H9 (cell line): ENCODE measurements at regions not wholly inside any gene's neighbourhood (a gene's known extent, or its start where the extent isn't known, plus 50 kb on each side); places are given as distances from the start of the nearest gene placed in this dataset.

ENCODE experiments used
- DNase-seq: peaks from one replicate; pipeline ENCODE4 v3.0.0-alpha.2; 2017
- H2AFZ ChIP-seq: one replicate; pipeline ENCODE4 v1.6.1; 2013; ENCODE audit warnings: mild to moderate bottlenecking, low read length, control low read depth, moderate library complexity
- H2AK5ac ChIP-seq: 2 replicates; pipeline ENCODE4 v1.6.1; 2013; ENCODE audit warnings: low read length, control low read depth, mixed read lengths; ENCODE audit not compliant: insufficient read length
- H2BK120ac ChIP-seq: one replicate; pipeline ENCODE4 v1.6.1; 2013; ENCODE audit warnings: low read depth, mild to moderate bottlenecking, low read length, control low read depth, inconsistent platforms; ENCODE audit not compliant: poor library complexity, severe bottlenecking
- H2BK12ac ChIP-seq: 2 replicates; pipeline ENCODE4 v1.6.1; 2013; ENCODE audit warnings: low read length, control low read depth, mixed read lengths, low read depth; ENCODE audit not compliant: insufficient read length
- H2BK15ac ChIP-seq: 2 replicates; pipeline ENCODE4 v1.6.1; 2013; ENCODE audit warnings: low read depth, low read length, control low read depth
- H2BK20ac ChIP-seq: one replicate; pipeline ENCODE4 v1.6.1; 2013; ENCODE audit warnings: low read depth, mild to moderate bottlenecking, low read length, control low read depth, inconsistent platforms; ENCODE audit not compliant: poor library complexity, severe bottlenecking
- H2BK5ac ChIP-seq: 2 replicates; pipeline ENCODE4 v1.6.1; 2013; ENCODE audit warnings: low read length, control low read depth, mixed read lengths; ENCODE audit not compliant: insufficient read length
- H3K14ac ChIP-seq: 2 replicates; pipeline ENCODE4 v1.6.1; 2013; ENCODE audit warnings: low read length, control low read depth; ENCODE audit not compliant: insufficient read depth
- H3K18ac ChIP-seq: 2 replicates; pipeline ENCODE4 v1.6.1; 2013; ENCODE audit warnings: low read depth, mild to moderate bottlenecking, mixed read lengths, low read length, control low read depth; ENCODE audit not compliant: insufficient read length
- H3K23ac ChIP-seq: 2 replicates; pipeline ENCODE4 v1.6.1; 2013; ENCODE audit warnings: low read length, control low read depth, mixed read lengths, low read depth; ENCODE audit not compliant: insufficient read length
- H3K23me2 ChIP-seq: 2 replicates; pipeline ENCODE4 v1.6.1; 2013; ENCODE audit warnings: low read depth, mild to moderate bottlenecking, mixed read lengths, low read length, control low read depth; ENCODE audit not compliant: insufficient read length, poor library complexity, severe bottlenecking
- H3K27ac ChIP-seq: 2 replicates; pipeline ENCODE4 v1.5.1; 2013; ENCODE audit warnings: low read length, control low read depth, mixed read lengths, low read depth; ENCODE audit not compliant: insufficient read length
- H3K27me3 ChIP-seq: 2 replicates; pipeline ENCODE4 v1.6.1; 2013; ENCODE audit warnings: low read length, control low read depth, inconsistent platforms; ENCODE audit not compliant: insufficient read depth
- H3K4ac ChIP-seq: 2 replicates; pipeline ENCODE4 v1.6.1; 2013; ENCODE audit warnings: low read depth, mild to moderate bottlenecking, control low read depth, inconsistent platforms, low read length, moderate library complexity
- H3K4me1 ChIP-seq: 2 replicates; pipeline ENCODE4 v1.6.1; 2013; ENCODE audit warnings: low read length, control low read depth, inconsistent platforms; ENCODE audit not compliant: insufficient read depth
- H3K4me2 ChIP-seq: 2 replicates; pipeline ENCODE4 v1.6.1; 2013; ENCODE audit warnings: low read length, control low read depth, mixed read lengths; ENCODE audit not compliant: insufficient read length, insufficient read depth
- H3K56ac ChIP-seq: 2 replicates; pipeline ENCODE4 v1.6.1; 2013; ENCODE audit warnings: low read depth, mild to moderate bottlenecking, mixed read lengths, low read length, control low read depth; ENCODE audit not compliant: insufficient read length
- H3K79me1 ChIP-seq: 2 replicates; pipeline ENCODE4 v1.6.1; 2013; ENCODE audit warnings: low read depth, mild to moderate bottlenecking, moderate library complexity, low read length, control low read depth, inconsistent platforms; ENCODE audit not compliant: insufficient read depth, poor library complexity, severe bottlenecking
- H3K79me2 ChIP-seq: 2 replicates; pipeline ENCODE4 v1.6.1; 2013; ENCODE audit warnings: low read length, control low read depth, inconsistent platforms; ENCODE audit not compliant: insufficient read depth
- H3K9ac ChIP-seq: 2 replicates; pipeline ENCODE4 v1.6.1; 2013; ENCODE audit warnings: low read length, control low read depth, mixed read lengths; ENCODE audit not compliant: insufficient read length; ENCODE audit errors: extremely low read depth
- H3K9me3 ChIP-seq: one replicate; pipeline ENCODE4 v1.6.1; 2013; ENCODE audit warnings: low read depth, low read length, inconsistent platforms; ENCODE audit not compliant: control insufficient read depth
- H3T11ph ChIP-seq: one replicate; pipeline ENCODE4 v1.6.1; 2013; ENCODE audit warnings: mild to moderate bottlenecking, low read length, control low read depth, inconsistent platforms
- H4K20me1 ChIP-seq: one replicate; pipeline ENCODE4 v1.6.1; 2013; ENCODE audit not compliant: control insufficient read depth, insufficient read length, insufficient read depth
- H4K5ac ChIP-seq: 2 replicates; pipeline ENCODE4 v1.6.1; 2013; ENCODE audit warnings: low read depth, mild to moderate bottlenecking, mixed read lengths, low read length, control low read depth; ENCODE audit not compliant: insufficient read length
- H4K8ac ChIP-seq: replicated peaks from 2 replicates; pipeline ENCODE4 v1.6.1; 2013; ENCODE audit warnings: low read length, control low read depth, mixed read lengths, low read depth; ENCODE audit not compliant: insufficient read length
- H4K91ac ChIP-seq: 2 replicates; pipeline ENCODE4 v1.6.1; 2013; ENCODE audit warnings: low read depth, mild to moderate bottlenecking, moderate library complexity, mixed read lengths, low read length, control low read depth; ENCODE audit not compliant: insufficient read length
- H3K27ac Mint-ChIP-seq, 3 experiments: 2 replicates in 2 of 3; 3 replicates in 1 of 3; pipeline ENCODE4 v1.8.0; 2020 to 2021; ENCODE audit warnings: mixed read lengths in 3 of 3, mild to moderate bottlenecking in 1 of 3, moderate library complexity in 1 of 3
- H3K27me3 Mint-ChIP-seq: 2 replicates; pipeline ENCODE4 v1.8.0; 2021; ENCODE audit warnings: low read depth, mild to moderate bottlenecking, moderate library complexity, mixed read lengths
- H3K36me3 Mint-ChIP-seq, 3 experiments: 2 replicates in 2 of 3; 3 replicates in 1 of 3; pipeline ENCODE4 v1.8.0; 2020 to 2021; ENCODE audit warnings: low read depth in 3 of 3, mixed read lengths in 3 of 3; ENCODE audit not compliant: insufficient read depth in 1 of 3
- H3K4me1 Mint-ChIP-seq, 2 experiments: 2 replicates each; pipeline ENCODE4 v1.8.0; 2020; ENCODE audit warnings: mixed read lengths in 2 of 2
- H3K4me3 Mint-ChIP-seq, 2 experiments: 2 replicates in 1 of 2; 3 replicates in 1 of 2; pipeline ENCODE4 v1.8.0; 2020 to 2021; ENCODE audit warnings: mild to moderate bottlenecking in 2 of 2, mixed read lengths in 2 of 2, moderate library complexity in 1 of 2
- H3K9me3 Mint-ChIP-seq, 2 experiments: 2 replicates in 1 of 2; 3 replicates in 1 of 2; pipeline ENCODE4 v1.8.0; 2020; ENCODE audit warnings: mild to moderate bottlenecking in 2 of 2, mixed read lengths in 2 of 2, moderate library complexity in 1 of 2
- WGBS: extraction: QIAGEN DNeasy Blood & Tissue Kit; methylation state at CpG from one replicate; pipeline ENCODE4 v1.1.7; 2013; ENCODE audit warnings: missing lambda C conversion rate, low lambda C conversion rate, mixed read lengths; ENCODE audit not compliant: insufficient read length; ENCODE audit errors: extremely low coverage; 5-methylcytosine and 5-hydroxymethylcytosine counted together
- TF ChIP-seq, protein P1 (sequence below): fragments of 200-600 bp; sonication (generic); conservative IDR thresholded peaks from 3 replicates; pipeline ENCODE4 v1.8.0; 2021; ENCODE audit warnings: antibody characterized with exemption, mild to moderate bottlenecking

DNA sequence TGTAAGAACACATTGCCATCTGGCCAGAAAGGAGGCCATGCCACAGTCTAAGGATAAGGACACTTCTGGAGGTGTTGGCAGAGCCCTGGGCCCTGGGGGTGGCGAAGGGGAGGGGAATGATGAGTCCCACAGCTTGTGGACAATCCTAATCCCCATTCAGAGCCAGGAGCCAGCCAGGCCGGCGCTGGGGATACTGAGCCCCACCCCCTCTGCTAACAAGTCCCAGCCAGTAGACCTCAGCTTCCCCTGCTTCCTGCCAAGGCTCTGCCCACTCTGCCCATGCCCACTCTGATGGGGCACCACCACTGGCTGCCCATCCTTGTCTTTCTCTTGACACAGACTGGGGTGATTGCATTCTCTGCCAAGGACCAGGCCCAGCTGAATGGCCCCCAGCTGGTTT, 71.9 kb downstream of the NAV1 start:
- Histone ChIP-seq H3K23ac (no peak overlapping the region), H2BK15ac (no peak overlapping the region), H2AFZ (no peak overlapping the region), H3T11ph (no peak overlapping the region), H4K5ac (no peak overlapping the region), H3K23me2 (no peaks in the 10 kb centered on the region), H3K56ac (no peak overlapping the region), H2BK120ac (no peak overlapping the region), H3K4me1 (no peaks in the 10 kb centered on the region), H3K9ac (no peak overlapping the region), H2BK20ac (no peak overlapping the region), H3K79me1 (no peaks in the 10 kb centered on the region), H3K27me3 (no peaks in the 10 kb centered on the region; the same call in 1 of the 2 replicates), H2BK12ac (no peak overlapping the region), H3K4me2 (no peak overlapping the region), H3K9me3 (no peaks in the 10 kb centered on the region), H3K27ac (no peak overlapping the region), H3K18ac (no peak overlapping the region), H3K79me2 (no peaks in the 10 kb centered on the region), H2AK5ac (no peak overlapping the region), H4K91ac (no peak overlapping the region), H3K14ac (no peak overlapping the region; the same call in 1 of the 2 replicates), H2BK5ac (no peak overlapping the region), H3K4ac (no peak overlapping the region), H4K8ac (no peak overlapping the region), H4K20me1 (no peaks in the 10 kb centered on the region)
- H3K4me1 Mint-ChIP-seq: peaks cover 10 to 18% of the 10 kb centered on the region in 2 experiments
- no peaks in the 10 kb centered on the region for H3K36me3 Mint-ChIP-seq
- no peaks in the 10 kb centered on the region; a peak in 1 of 5 replicates for H3K9me3 Mint-ChIP-seq
- TF ChIP-seq, protein P1, sequence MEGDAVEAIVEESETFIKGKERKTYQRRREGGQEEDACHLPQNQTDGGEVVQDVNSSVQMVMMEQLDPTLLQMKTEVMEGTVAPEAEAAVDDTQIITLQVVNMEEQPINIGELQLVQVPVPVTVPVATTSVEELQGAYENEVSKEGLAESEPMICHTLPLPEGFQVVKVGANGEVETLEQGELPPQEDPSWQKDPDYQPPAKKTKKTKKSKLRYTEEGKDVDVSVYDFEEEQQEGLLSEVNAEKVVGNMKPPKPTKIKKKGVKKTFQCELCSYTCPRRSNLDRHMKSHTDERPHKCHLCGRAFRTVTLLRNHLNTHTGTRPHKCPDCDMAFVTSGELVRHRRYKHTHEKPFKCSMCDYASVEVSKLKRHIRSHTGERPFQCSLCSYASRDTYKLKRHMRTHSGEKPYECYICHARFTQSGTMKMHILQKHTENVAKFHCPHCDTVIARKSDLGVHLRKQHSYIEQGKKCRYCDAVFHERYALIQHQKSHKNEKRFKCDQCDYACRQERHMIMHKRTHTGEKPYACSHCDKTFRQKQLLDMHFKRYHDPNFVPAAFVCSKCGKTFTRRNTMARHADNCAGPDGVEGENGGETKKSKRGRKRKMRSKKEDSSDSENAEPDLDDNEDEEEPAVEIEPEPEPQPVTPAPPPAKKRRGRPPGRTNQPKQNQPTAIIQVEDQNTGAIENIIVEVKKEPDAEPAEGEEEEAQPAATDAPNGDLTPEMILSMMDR: no peak
- H3K4me3 Mint-ChIP-seq: no peak overlapping the region
- no peak for DNase-seq
- WGBS: no CpG with 5 or more reads among the region's 3 CpGs
- H3K27me3 Mint-ChIP-seq: peaks cover 13% of the 10 kb centered on the region; the same call in 1 of the 2 replicates
- no peak overlapping the region for H3K27ac Mint-ChIP-seq
